Transverse colon (tissue), 4 donors: ENCODE measurements at regions not wholly inside any gene's neighbourhood (a gene's known extent, or its start where the extent isn't known, plus 50 kb on each side); places are given as distances from the start of the nearest gene placed in this dataset.

Source experiments
- CTCF ChIP-seq, 5 experiments: fragments of 200-600 bp in 3 of 5; fragments of 450-650 bp in 2 of 5; sonication (generic) in 3 of 5; IDR thresholded peaks; 1 replicate in 2 of 5; 2 replicates in 3 of 5; pipeline ENCODE4 v1.5.1; 2016 to 2017; ENCODE audit warnings: antibody characterized with exemption in 5 of 5, inconsistent platforms in 3 of 5, mild to moderate bottlenecking in 2 of 5, moderate library complexity in 1 of 5
- EP300 ChIP-seq: sonication (generic); formaldehyde crosslinking; IDR thresholded peaks from one replicate; pipeline ENCODE4 v1.6.1; 2017; ENCODE audit warnings: antibody characterized with exemption, low read depth
- POLR2A ChIP-seq: fragments of 450-650 bp; IDR thresholded peaks from one replicate; pipeline ENCODE4 v1.6.1; 2016; ENCODE audit warnings: antibody characterized with exemption, mild to moderate bottlenecking, moderate library complexity
- POLR2AphosphoS5 ChIP-seq, 3 donors: sonication (generic); formaldehyde crosslinking; IDR thresholded peaks; one replicate each; pipeline ENCODE4 v1.6.1; 2016; ENCODE audit warnings: antibody characterized with exemption in 3 of 3

DNA sequence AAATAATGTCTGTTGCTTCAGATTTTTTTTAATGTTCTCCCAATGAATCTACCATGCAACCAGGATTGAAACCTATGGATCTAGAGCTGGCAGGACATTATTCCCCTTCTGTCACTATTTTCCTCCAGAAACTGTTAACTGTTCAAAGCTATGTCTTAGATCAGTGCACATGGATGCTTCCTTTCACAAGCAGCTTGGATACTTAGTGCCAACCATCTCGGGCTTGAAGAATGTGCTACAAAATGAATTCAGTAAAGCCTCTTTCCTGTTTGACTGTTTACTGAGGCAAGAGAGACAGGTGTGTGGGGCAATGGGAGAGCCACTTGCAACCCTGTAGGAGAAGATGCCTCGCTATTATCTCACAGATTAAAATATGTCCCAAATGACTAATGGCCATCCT, 774.8 kb downstream of the KCTD16 start:
- TF ChIP-seq CTCF (IDR thresholded peaks at IDR 0.05) (no peak), POLR2AphosphoS5 (IDR thresholded peaks at IDR 0.05) (no peak), POLR2A (no peak), EP300 (no peak)
